SK-N-SH (cell line): ENCODE measurements at regions not wholly inside any gene's neighbourhood (a gene's known extent, or its start where the extent isn't known, plus 50 kb on each side); places are given as distances from the start of the nearest gene placed in this dataset.
A peak's percentile ranks its signal among the peaks of the same experiment; 100 is the strongest.

Experiments used
- CTCF ChIA-PET: fragments of 300-600, 350-600 bp; formaldehyde crosslinking; extraction: SDS; loops from one replicate; lab custom pipeline; 2021; lab: Yijun Ruan, JAX
- POLR2A ChIA-PET: fragments of 350-600 bp; sonication (Branson Sonifier 250); formaldehyde crosslinking; extraction: SDS; loops from one replicate; lab custom pipeline; 2020; ENCODE audit warnings: antibody characterized with exemption, inconsistent platforms; lab: Yijun Ruan, JAX
- DNase-seq: peaks from one replicate; pipeline ENCODE4 v3.0.0; 2012
- H2AFZ ChIP-seq: fragments of 200-600 bp; sonication (generic); 2 replicates; pipeline ENCODE4 v1.8.1; 2016; ENCODE audit warnings: antibody characterized with exemption, mild to moderate bottlenecking, low read depth
- H3F3A ChIP-seq: fragments of 200-600 bp; sonication (generic); replicated peaks from 2 replicates; pipeline ENCODE3; 2016; ENCODE audit warnings: antibody characterized with exemption, mild to moderate bottlenecking; ENCODE audit not compliant: insufficient read depth
- H3K27ac ChIP-seq, 2 experiments: fragments of 200-500 bp in 1 of 2; fragments of 200-600 bp in 1 of 2; sonication (Bioruptor generic) in 1 of 2; sonication (generic), shearing (Covaris generic) in 1 of 2; 2 replicates each; pipeline versions ENCODE4 v1.5.1 to v1.6.1; 2014 to 2016; ENCODE audit warnings: low read depth in 2 of 2, inconsistent platforms in 1 of 2, low read length in 1 of 2, mild to moderate bottlenecking in 1 of 2, mixed read lengths in 1 of 2
- H3K27me3 ChIP-seq: fragments of 200-600 bp; sonication (generic), shearing (Covaris generic); 2 replicates; pipeline ENCODE4 v1.6.1; 2016; ENCODE audit warnings: mixed run types; ENCODE audit not compliant: insufficient read depth
- H3K36me3 ChIP-seq, 2 experiments: fragments of 200-500 bp in 1 of 2; fragments of 200-600 bp in 1 of 2; sonication (Bioruptor generic) in 1 of 2; sonication (generic) in 1 of 2; replicated peaks in 1 of 2; 2 replicates each; pipeline versions ENCODE3 to v1.5.1; 2014 to 2016; ENCODE audit warnings: low read length in 1 of 2, mild to moderate bottlenecking in 1 of 2; ENCODE audit not compliant: insufficient read depth in 2 of 2, control insufficient read depth in 1 of 2
- H3K4me1 ChIP-seq, 2 experiments: fragments of 200-500 bp in 1 of 2; fragments of 200-600 bp in 1 of 2; sonication (Bioruptor generic) in 1 of 2; sonication (generic), shearing (Covaris generic) in 1 of 2; 2 replicates each; pipeline versions ENCODE4 v1.5.1 to v1.6.1; 2014 to 2016; ENCODE audit warnings: low read depth in 1 of 2, low read length in 1 of 2, mixed run types in 1 of 2; ENCODE audit not compliant: insufficient read depth in 2 of 2, control insufficient read depth in 1 of 2
- H3K4me2 ChIP-seq: fragments of 200-600 bp; sonication (generic), shearing (Covaris generic); 2 replicates; pipeline ENCODE4 v1.6.1; 2017; ENCODE audit warnings: mixed run types
- H3K4me3 ChIP-seq, 2 experiments: fragments of 200-500 bp in 1 of 2; fragments of 200-600 bp in 1 of 2; sonication (Bioruptor generic) in 1 of 2; sonication (generic), shearing (Covaris generic) in 1 of 2; 2 replicates each; pipeline versions ENCODE4 v1.5.1 to v1.8.1; 2014 to 2016; ENCODE audit warnings: low read depth in 2 of 2, inconsistent platforms in 1 of 2, low read length in 1 of 2, mild to moderate bottlenecking in 1 of 2, mixed read lengths in 1 of 2, moderate library complexity in 1 of 2
- H3K79me2 ChIP-seq: fragments of 200-600 bp; sonication (generic); 2 replicates; pipeline ENCODE4 v1.8.1; 2017; ENCODE audit warnings: mild to moderate bottlenecking; ENCODE audit not compliant: insufficient read depth
- H3K9ac ChIP-seq: fragments of 200-600 bp; sonication (generic); 2 replicates; pipeline ENCODE4 v1.6.1; 2017; ENCODE audit warnings: mixed run types
- H3K9me2 ChIP-seq: fragments of 200-600 bp; sonication (generic); 2 replicates; pipeline ENCODE4 v1.6.1; 2017; ENCODE audit warnings: mixed run types
- H3K9me3 ChIP-seq: fragments of 200-600 bp; sonication (generic); 2 replicates; pipeline ENCODE4 v1.6.1; 2017; ENCODE audit warnings: mixed run types, mild to moderate bottlenecking, moderate library complexity
- H4K20me1 ChIP-seq: fragments of 200-600 bp; sonication (generic); 2 replicates; pipeline ENCODE4 v1.6.1; 2017; ENCODE audit warnings: mild to moderate bottlenecking, mixed run types; ENCODE audit not compliant: insufficient read depth
- CTCF ChIP-seq: fragments of 200-600 bp; sonication (generic); IDR thresholded peaks from 2 replicates; pipeline ENCODE4 v1.6.1; 2017; ENCODE audit warnings: antibody characterized with exemption, mild to moderate bottlenecking, moderate library complexity
- ELF1 ChIP-seq: IDR thresholded peaks from 2 replicates; pipeline ENCODE4 v1.4.0; 2012
- EP300 ChIP-seq, 2 experiments: IDR thresholded peaks; 2 replicates each; pipeline versions ENCODE4 v1.4.0 to v1.6.1; 2012; ENCODE audit warnings: borderline replicate concordance in 1 of 2, low read depth in 1 of 2, low read length in 1 of 2
- FOXJ3 ChIP-seq: sonication (generic); formaldehyde crosslinking; IDR thresholded peaks from 2 replicates; pipeline ENCODE4 v1.5.1; 2020; ENCODE audit warnings: mild to moderate bottlenecking, missing genetic modification reagents
- GATA2 ChIP-seq: sonication (generic); formaldehyde crosslinking; IDR thresholded peaks from 2 replicates; pipeline ENCODE4 v1.5.0; 2020; ENCODE audit warnings: mild to moderate bottlenecking, missing genetic modification reagents
- MEF2A ChIP-seq: IDR thresholded peaks from 2 replicates; pipeline ENCODE4 v1.4.0; 2012; ENCODE audit warnings: low read depth, borderline replicate concordance
- MXI1 ChIP-seq: IDR thresholded peaks from 2 replicates; pipeline ENCODE4 v1.6.1; 2012; ENCODE audit warnings: mild to moderate bottlenecking, low read depth, low read length, improper control_type of control experiment
- NFIC ChIP-seq: IDR thresholded peaks from 2 replicates; pipeline ENCODE4 v1.4.0; 2012; ENCODE audit warnings: borderline replicate concordance
- PBX3 ChIP-seq: IDR thresholded peaks from 2 replicates; pipeline ENCODE4; 2012
- POLR2AphosphoS5 ChIP-seq: IDR thresholded peaks from 2 replicates; pipeline ENCODE4 v1.6.1; 2012; ENCODE audit warnings: low read depth, low read length
- RCOR1 ChIP-seq: fragments of 150-350 bp; IDR thresholded peaks from 2 replicates; pipeline ENCODE4 v1.6.1; 2017; ENCODE audit warnings: antibody characterized with exemption, low read length
- RFX5 ChIP-seq: IDR thresholded peaks from 2 replicates; pipeline ENCODE4 v1.6.1; 2012; ENCODE audit warnings: mild to moderate bottlenecking, improper control_type of control experiment, low read length
- RXRA ChIP-seq: IDR thresholded peaks from 2 replicates; pipeline ENCODE4 v1.4.0; 2012; ENCODE audit warnings: low read depth, mild to moderate bottlenecking, borderline replicate concordance
- WGBS: methylation state at CpG from one replicate; pipeline ENCODE4 v1.1.6; 2017; ENCODE audit warnings: low lambda C conversion rate; 5-methylcytosine and 5-hydroxymethylcytosine counted together
- TF ChIP-seq, protein P1 (sequence below): IDR thresholded peaks from 2 replicates; pipeline ENCODE4 v1.6.1; 2012; ENCODE audit warnings: mild to moderate bottlenecking, low read depth, low read length, moderate library complexity
- TF ChIP-seq, protein P2 (sequence below): IDR thresholded peaks from 2 replicates; pipeline ENCODE4 v1.4.0; 2012; ENCODE audit warnings: low read depth, borderline replicate concordance

GRCh38 chr7:85627791-85628586 is 441.1 kb upstream of the SEMA3D start:
- H3K9me3 ChIP-seq: no peaks in the 10 kb centered on the region
- no peak overlapping the region for H2AFZ ChIP-seq
- TF ChIP-seq MXI1 (no peak), EP300 (IDR thresholded peaks at IDR 0.05; ENCODE audit: borderline replicate concordance in 1 of 2, low read depth in 1 of 2, low read length in 1 of 2) (peak in 1 of 2 experiments; percentile 73; a peak in 1 of 4 replicates), MEF2A (no peak), NFIC (no peak), FOXJ3 (CRISPR knock-in tag) (0 out of 2 replicates have a peak, but pooled peaks have one; percentile 19), RCOR1 (peak; percentile 76; the same call in 1 of the 2 replicates), RXRA (no peak), PBX3 (no peak), GATA2 (CRISPR knock-in tag) (peak; percentile 41; the same call in 1 of the 2 replicates)
- TF ChIP-seq, protein P1, sequence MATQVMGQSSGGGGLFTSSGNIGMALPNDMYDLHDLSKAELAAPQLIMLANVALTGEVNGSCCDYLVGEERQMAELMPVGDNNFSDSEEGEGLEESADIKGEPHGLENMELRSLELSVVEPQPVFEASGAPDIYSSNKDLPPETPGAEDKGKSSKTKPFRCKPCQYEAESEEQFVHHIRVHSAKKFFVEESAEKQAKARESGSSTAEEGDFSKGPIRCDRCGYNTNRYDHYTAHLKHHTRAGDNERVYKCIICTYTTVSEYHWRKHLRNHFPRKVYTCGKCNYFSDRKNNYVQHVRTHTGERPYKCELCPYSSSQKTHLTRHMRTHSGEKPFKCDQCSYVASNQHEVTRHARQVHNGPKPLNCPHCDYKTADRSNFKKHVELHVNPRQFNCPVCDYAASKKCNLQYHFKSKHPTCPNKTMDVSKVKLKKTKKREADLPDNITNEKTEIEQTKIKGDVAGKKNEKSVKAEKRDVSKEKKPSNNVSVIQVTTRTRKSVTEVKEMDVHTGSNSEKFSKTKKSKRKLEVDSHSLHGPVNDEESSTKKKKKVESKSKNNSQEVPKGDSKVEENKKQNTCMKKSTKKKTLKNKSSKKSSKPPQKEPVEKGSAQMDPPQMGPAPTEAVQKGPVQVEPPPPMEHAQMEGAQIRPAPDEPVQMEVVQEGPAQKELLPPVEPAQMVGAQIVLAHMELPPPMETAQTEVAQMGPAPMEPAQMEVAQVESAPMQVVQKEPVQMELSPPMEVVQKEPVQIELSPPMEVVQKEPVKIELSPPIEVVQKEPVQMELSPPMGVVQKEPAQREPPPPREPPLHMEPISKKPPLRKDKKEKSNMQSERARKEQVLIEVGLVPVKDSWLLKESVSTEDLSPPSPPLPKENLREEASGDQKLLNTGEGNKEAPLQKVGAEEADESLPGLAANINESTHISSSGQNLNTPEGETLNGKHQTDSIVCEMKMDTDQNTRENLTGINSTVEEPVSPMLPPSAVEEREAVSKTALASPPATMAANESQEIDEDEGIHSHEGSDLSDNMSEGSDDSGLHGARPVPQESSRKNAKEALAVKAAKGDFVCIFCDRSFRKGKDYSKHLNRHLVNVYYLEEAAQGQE: no peak
- H3K9me2 ChIP-seq: 0 out of 2 replicates have a peak, but pooled peaks cover 4% of the 10 kb centered on the region
- H4K20me1 ChIP-seq: no peaks in the 10 kb centered on the region
- H3K27ac ChIP-seq: no peak overlapping the region
- no peaks in the 10 kb centered on the region for H3F3A ChIP-seq
- H3K36me3 ChIP-seq: no peaks in the 10 kb centered on the region
- no peaks in the 10 kb centered on the region for H3K79me2 ChIP-seq
- ChIA-PET POLR2A (no interaction called here), CTCF (interaction anchor here (0.7 kb wide), 1 partner anchor 12 kb away, joined by 3 read pairs; no protein-coding TSS in a partner anchor)
- H3K4me3 ChIP-seq: no peak overlapping the region
- no peak overlapping the region for H3K9ac ChIP-seq
- peaks cover 0 to 9% of the 10 kb centered on the region in 2 experiments; a peak in 2 of 4 replicates for H3K4me1 ChIP-seq
- no peaks in the 10 kb centered on the region for H3K27me3 ChIP-seq
- WGBS: 82% methylated on average over 5 of the region's 5 CpGs
- no peak overlapping the region for H3K4me2 ChIP-seq
- DNase-seq: peak; percentile 32

GRCh38 chr7:85622059-85622458 is 435.2 kb upstream of the SEMA3D start:
- H3F3A ChIP-seq: no peaks in the 10 kb centered on the region
- WGBS: 92% methylated on average over 1 of the region's 1 CpG
- no peaks in the 10 kb centered on the region for H3K27me3 ChIP-seq
- H3K4me3 ChIP-seq: no peak overlapping the region
- no peaks in the 10 kb centered on the region for H3K79me2 ChIP-seq
- H3K9me3 ChIP-seq: no peaks in the 10 kb centered on the region
- no peaks in the 10 kb centered on the region for H4K20me1 ChIP-seq
- ChIA-PET POLR2A (no interaction called here), CTCF (no interaction called here)
- no peak overlapping the region for H3K9ac ChIP-seq
- 0 out of 2 replicates have a peak, but pooled peaks cover 4% of the 10 kb centered on the region for H3K9me2 ChIP-seq
- no peak overlapping the region for H3K4me2 ChIP-seq
- no peak for DNase-seq
- no peaks in the 10 kb centered on the region for H3K36me3 ChIP-seq
- no peak overlapping the region for H3K27ac ChIP-seq
- H3K4me1 ChIP-seq: no peaks in the 10 kb centered on the region
- H2AFZ ChIP-seq: no peak overlapping the region
- TF ChIP-seq CTCF (no peak), RFX5 (no peak), POLR2AphosphoS5 (no peak), ELF1 (no peak), GATA2 (CRISPR knock-in tag) (no peak)
- TF ChIP-seq, protein P2, sequence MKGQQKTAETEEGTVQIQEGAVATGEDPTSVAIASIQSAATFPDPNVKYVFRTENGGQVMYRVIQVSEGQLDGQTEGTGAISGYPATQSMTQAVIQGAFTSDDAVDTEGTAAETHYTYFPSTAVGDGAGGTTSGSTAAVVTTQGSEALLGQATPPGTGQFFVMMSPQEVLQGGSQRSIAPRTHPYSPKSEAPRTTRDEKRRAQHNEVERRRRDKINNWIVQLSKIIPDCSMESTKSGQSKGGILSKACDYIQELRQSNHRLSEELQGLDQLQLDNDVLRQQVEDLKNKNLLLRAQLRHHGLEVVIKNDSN: no peak
- TF ChIP-seq, protein P1: no peak
